HL-60 (cell line): ENCODE measurements at regions not wholly inside any gene's neighbourhood (a gene's known extent, or its start where the extent isn't known, plus 50 kb on each side); places are given as distances from the start of the nearest gene placed in this dataset.

Experiments used
- DNase-seq, 2 experiments: peaks; one replicate each; pipeline ENCODE4 v3.0.0-alpha.2; 2010 to 2020; ENCODE audit warnings: low read depth in 1 of 2, low spot score in 1 of 2
- H3K27ac ChIP-seq: fragments of 250-450 bp; sonication (Bioruptor Pico); replicated peaks from 2 replicates; pipeline ENCODE4 v1.5.1; 2020; ENCODE audit warnings: mild to moderate bottlenecking, moderate library complexity
- H3K27me3 ChIP-seq: fragments of 250-450 bp; sonication (Bioruptor Pico); 2 replicates; pipeline ENCODE4 v1.5.1; 2021; ENCODE audit warnings: mild to moderate bottlenecking, moderate library complexity; ENCODE audit not compliant: insufficient read depth, poor library complexity, severe bottlenecking
- H3K4me3 ChIP-seq: replicated peaks from 2 replicates; pipeline ENCODE4 v1.5.1; 2011; ENCODE audit warnings: mild to moderate bottlenecking, control low read depth, low read length; ENCODE audit not compliant: insufficient read depth
- GABPA ChIP-seq: IDR thresholded peaks from 2 replicates; pipeline ENCODE4 v1.6.1; 2012; ENCODE audit warnings: low read depth
- POLR2AphosphoS5 ChIP-seq: IDR thresholded peaks from 2 replicates; pipeline ENCODE4 v1.6.1; 2012; ENCODE audit warnings: low read depth
- SPI1 ChIP-seq: IDR thresholded peaks from 2 replicates; pipeline ENCODE4 v1.6.1; 2012; ENCODE audit warnings: low read depth, mild to moderate bottlenecking, borderline replicate concordance
- TF ChIP-seq, protein P1 (sequence below): IDR thresholded peaks from 2 replicates; pipeline ENCODE4 v1.6.1; 2012; ENCODE audit warnings: low read depth; ENCODE audit not compliant: insufficient replicate concordance
- TF ChIP-seq, protein P2 (sequence below): IDR thresholded peaks from one replicate; pipeline ENCODE4 v1.5.1; 2011; ENCODE audit warnings: low read length, control low read depth, inconsistent platforms; ENCODE audit not compliant: insufficient read depth

DNA sequence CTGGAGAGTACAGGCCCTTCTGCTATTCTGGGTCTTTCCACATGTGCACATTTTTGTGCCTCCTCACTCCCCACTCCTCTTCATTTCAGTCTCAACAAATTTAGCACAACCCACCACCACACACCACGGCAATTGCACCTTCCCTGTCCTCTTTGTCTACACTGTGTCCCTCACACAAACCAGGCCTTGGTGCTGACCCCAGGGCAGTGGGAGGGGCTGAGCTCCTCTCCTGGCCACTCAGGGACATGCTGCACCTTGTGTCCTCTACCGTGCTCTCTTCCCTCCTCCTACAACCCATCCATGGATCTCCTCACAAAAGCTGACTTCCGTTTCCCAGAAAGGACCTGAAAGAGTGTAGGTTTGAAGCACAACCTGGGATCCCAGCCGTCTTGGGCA, 90.9 kb upstream of the IKZF1 start:
- Histone ChIP-seq H3K27me3 (no peaks in the 10 kb centered on the region), H3K4me3 (no peak overlapping the region), H3K27ac (peak overlapping the region; percentile 87)
- no peak for TF ChIP-seq POLR2AphosphoS5
- no peak for TF ChIP-seq SPI1
- TF ChIP-seq GABPA: no peak
- TF ChIP-seq, protein P1, sequence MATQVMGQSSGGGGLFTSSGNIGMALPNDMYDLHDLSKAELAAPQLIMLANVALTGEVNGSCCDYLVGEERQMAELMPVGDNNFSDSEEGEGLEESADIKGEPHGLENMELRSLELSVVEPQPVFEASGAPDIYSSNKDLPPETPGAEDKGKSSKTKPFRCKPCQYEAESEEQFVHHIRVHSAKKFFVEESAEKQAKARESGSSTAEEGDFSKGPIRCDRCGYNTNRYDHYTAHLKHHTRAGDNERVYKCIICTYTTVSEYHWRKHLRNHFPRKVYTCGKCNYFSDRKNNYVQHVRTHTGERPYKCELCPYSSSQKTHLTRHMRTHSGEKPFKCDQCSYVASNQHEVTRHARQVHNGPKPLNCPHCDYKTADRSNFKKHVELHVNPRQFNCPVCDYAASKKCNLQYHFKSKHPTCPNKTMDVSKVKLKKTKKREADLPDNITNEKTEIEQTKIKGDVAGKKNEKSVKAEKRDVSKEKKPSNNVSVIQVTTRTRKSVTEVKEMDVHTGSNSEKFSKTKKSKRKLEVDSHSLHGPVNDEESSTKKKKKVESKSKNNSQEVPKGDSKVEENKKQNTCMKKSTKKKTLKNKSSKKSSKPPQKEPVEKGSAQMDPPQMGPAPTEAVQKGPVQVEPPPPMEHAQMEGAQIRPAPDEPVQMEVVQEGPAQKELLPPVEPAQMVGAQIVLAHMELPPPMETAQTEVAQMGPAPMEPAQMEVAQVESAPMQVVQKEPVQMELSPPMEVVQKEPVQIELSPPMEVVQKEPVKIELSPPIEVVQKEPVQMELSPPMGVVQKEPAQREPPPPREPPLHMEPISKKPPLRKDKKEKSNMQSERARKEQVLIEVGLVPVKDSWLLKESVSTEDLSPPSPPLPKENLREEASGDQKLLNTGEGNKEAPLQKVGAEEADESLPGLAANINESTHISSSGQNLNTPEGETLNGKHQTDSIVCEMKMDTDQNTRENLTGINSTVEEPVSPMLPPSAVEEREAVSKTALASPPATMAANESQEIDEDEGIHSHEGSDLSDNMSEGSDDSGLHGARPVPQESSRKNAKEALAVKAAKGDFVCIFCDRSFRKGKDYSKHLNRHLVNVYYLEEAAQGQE: no peak
- TF ChIP-seq, protein P2, sequence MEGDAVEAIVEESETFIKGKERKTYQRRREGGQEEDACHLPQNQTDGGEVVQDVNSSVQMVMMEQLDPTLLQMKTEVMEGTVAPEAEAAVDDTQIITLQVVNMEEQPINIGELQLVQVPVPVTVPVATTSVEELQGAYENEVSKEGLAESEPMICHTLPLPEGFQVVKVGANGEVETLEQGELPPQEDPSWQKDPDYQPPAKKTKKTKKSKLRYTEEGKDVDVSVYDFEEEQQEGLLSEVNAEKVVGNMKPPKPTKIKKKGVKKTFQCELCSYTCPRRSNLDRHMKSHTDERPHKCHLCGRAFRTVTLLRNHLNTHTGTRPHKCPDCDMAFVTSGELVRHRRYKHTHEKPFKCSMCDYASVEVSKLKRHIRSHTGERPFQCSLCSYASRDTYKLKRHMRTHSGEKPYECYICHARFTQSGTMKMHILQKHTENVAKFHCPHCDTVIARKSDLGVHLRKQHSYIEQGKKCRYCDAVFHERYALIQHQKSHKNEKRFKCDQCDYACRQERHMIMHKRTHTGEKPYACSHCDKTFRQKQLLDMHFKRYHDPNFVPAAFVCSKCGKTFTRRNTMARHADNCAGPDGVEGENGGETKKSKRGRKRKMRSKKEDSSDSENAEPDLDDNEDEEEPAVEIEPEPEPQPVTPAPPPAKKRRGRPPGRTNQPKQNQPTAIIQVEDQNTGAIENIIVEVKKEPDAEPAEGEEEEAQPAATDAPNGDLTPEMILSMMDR: no peak
- no peak for DNase-seq

DNA sequence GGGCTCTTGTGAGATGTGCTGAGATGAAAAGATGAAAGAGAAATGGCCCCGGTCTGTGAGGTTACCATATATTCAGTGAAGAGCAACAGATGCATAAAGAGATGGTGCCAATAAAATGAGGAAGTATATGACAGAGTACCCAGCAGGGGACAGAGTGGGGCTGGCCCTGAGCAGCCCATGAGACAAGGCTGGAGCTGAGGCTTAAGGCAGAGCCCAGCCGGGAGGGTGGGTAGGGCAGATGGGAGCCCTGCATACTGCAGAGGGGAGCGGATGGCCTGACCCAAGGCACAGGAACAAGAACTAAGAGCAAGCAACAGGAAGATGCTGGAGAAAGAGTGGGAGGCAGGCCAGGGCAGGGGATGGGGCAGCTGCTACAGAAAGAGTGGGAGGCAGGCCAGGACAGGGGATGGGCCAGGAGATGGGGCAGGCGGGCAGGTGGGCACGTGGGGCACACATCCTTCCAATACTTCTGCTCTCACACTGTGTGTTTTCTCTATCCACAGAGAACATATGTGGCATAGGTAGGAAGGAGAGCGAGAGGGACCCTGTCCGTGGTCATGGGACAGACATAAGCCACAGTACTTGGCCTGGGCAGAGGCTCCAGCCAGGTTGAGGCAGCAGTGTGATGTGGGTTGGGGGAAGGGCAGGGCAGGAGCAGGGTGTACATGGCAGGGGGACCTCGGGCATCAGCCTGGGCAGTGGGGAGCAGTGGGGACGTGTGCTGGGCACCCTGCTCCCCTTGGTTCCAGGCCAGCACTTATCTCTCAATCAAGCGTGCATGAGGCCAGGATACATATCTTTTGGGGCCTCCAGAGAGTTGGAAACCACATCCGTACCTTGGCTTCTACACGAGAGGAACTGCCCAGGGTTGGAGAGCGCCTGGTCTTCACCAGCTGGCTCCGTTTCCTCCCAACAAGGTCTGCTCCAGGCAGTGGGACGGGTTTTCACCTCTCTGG, 91.6 kb upstream of the IKZF1 start:
- TF ChIP-seq GABPA: no peak
- TF ChIP-seq, protein P1: peak; percentile 80
- TF ChIP-seq, protein P2: no peak
- peak; percentile 92 for TF ChIP-seq POLR2AphosphoS5
- TF ChIP-seq SPI1: peak; percentile 95
- Histone ChIP-seq H3K27me3 (no peaks in the 10 kb centered on the region), H3K27ac (peak overlapping the region; percentile 87), H3K4me3 (no peak overlapping the region)
- peak in 1 of 2 experiments; percentile 96 for DNase-seq

DNA sequence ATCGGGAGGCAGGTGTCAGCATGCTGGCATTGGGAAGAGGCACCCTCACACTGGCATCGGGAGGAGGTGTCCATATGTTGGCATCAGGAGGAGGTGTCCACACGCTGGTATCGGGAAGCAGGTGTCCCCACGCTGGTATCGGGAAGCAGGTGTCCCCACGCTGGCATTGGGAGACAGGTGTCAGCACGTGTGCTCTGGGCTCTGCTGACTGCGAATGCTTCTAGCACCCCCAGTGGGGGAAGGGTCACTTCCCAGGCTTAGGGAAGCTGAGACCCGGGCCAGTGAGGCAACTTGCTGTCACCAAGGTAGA, 92.5 kb upstream of the IKZF1 start:
- no peak for DNase-seq
- TF ChIP-seq GABPA: no peak
- TF ChIP-seq, protein P2: no peak
- no peak for TF ChIP-seq POLR2AphosphoS5
- TF ChIP-seq, protein P1: no peak
- TF ChIP-seq SPI1: no peak
- H3K4me3 ChIP-seq: no peak overlapping the region
- peak overlapping the region; percentile 87 for H3K27ac ChIP-seq
- H3K27me3 ChIP-seq: no peaks in the 10 kb centered on the region
